Neural progenitor cell (in vitro differentiated cells): ENCODE measurements at regions not wholly inside any gene's neighbourhood (a gene's known extent, or its start where the extent isn't known, plus 50 kb on each side); places are given as distances from the start of the nearest gene placed in this dataset.

Source experiments
- CTCF ChIP-seq: fragments of 200-600 bp; sonication (generic); IDR thresholded peaks from 2 replicates; pipeline ENCODE4 v1.5.1; 2017; ENCODE audit warnings: antibody characterized with exemption, mild to moderate bottlenecking
- EZH2 ChIP-seq: fragments of 200-600 bp; sonication (generic); IDR thresholded peaks from 2 replicates; pipeline ENCODE4 v1.6.1; 2017; ENCODE audit warnings: antibody characterized with exemption, mild to moderate bottlenecking, moderate library complexity
- EZH2phosphoT487 ChIP-seq: fragments of 200-600 bp; sonication (generic); IDR thresholded peaks from 2 replicates; pipeline ENCODE4 v1.6.1; 2017; ENCODE audit warnings: antibody characterized with exemption

DNA sequence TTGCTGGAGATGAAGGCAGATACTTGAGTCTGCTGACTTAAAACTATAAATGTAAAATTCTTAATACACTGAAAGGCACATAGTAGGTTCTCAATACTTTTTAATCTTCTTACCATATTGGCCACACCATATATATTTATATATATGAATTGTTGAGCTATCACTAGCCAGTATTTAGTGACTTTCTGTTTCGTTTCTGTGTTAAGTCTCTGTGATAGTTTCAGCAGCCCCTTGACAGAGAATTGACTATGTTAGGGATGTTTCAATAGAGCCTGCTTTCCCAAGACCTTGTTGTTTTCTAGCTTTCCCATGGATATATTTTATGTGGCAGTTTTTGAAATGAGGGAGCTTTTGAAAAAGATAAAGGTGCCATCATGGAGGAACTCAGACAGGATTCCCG lies 206.5 kb upstream of the GOT2 start:
- TF ChIP-seq CTCF (no peak), EZH2 (no peak), EZH2phosphoT487 (no peak)
